ENCODE measurements at regions not wholly inside any gene's neighbourhood (a gene's known extent, or its start where the extent isn't known, plus 50 kb on each side); places are given as distances from the start of the nearest gene placed in this dataset.

- H3K4me1 ChIP-seq, result no peaks in the 10 kb centered on the region
- intact Hi-C loops (cut with DNase I), result no loop called here
- H3K4me3 ChIP-seq, result no peak overlapping the region
These were observed 258.7 kb upstream of the IRX4 start for GRCh38 chr5:2141254-2142000.

GRCh38 chr5:2140501-2141175 lies 257.9 kb upstream of the IRX4 start:
- H3K4me1 ChIP-seq, result no peaks in the 10 kb centered on the region
- H3K27me3 ChIP-seq, result no peaks in the 10 kb centered on the region
- intact Hi-C loops (cut with DNase I), result no loop called here
- TF ChIP-seq CTCF (IDR thresholded peaks at IDR 0.05), result no peak
- H3K27ac ChIP-seq, result no peak overlapping the region
- H3K9me3 ChIP-seq, result no peaks in the 10 kb centered on the region
- no peak overlapping the region for H3K9ac ChIP-seq (ENCODE audit: low read depth in 2 of 2, low read length in 2 of 2)
- DNase-seq, result no peak
- no peak overlapping the region for H3K4me3 ChIP-seq
- no peaks in the 10 kb centered on the region for H3K36me3 ChIP-seq

More at GRCh38 chr5:2141254-2142000, 258.7 kb upstream of the IRX4 start:
- Histone ChIP-seq H3K9me3 (no peaks in the 10 kb centered on the region), H3K27me3 (no peaks in the 10 kb centered on the region), H3K36me3 (no peaks in the 10 kb centered on the region), H3K9ac (ENCODE audit: low read depth in 2 of 2, low read length in 2 of 2) (no peak overlapping the region), H3K27ac (no peak overlapping the region)
- no peak for TF ChIP-seq CTCF (IDR thresholded peaks at IDR 0.05)
- no peak for DNase-seq

- no peak overlapping the region for H3K4me3 ChIP-seq
- no peak overlapping the region for H3K27ac ChIP-seq
- DNase-seq, result no peak
- H3K4me1 ChIP-seq, result no peaks in the 10 kb centered on the region
- intact Hi-C loops (cut with DNase I), result no loop called here
- no peak for TF ChIP-seq CTCF (IDR thresholded peaks at IDR 0.05)
- H3K27me3 ChIP-seq, result no peaks in the 10 kb centered on the region
- no peak overlapping the region for H3K9ac ChIP-seq (ENCODE audit: low read depth in 2 of 2, low read length in 2 of 2)
- no peaks in the 10 kb centered on the region for H3K36me3 ChIP-seq
- no peaks in the 10 kb centered on the region for H3K9me3 ChIP-seq
These were observed 256.8 kb upstream of the IRX4 start for GRCh38 chr5:2139478-2139877.

DNA sequence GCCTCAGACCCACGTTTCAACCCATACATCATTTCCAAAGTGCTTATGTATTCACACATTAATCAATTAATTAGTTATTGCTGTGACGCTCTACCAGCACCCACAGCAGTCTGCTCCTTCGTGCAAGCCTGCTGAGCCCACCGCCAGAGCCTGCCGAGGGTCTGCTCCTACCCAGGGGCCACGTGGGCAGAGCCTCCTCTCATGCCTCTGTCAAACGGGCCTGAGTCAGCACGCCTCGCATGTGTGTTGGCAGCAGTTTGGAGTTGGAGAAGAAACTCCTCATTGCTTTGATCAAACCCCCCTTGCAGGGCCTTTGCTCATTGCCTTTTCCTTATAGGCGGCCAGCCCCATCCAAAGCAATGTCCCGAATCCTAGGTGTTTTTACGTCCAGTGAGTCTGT lies 256.2 kb upstream of the IRX4 start:
- Histone ChIP-seq H3K36me3 (no peaks in the 10 kb centered on the region), H3K27ac (no peak overlapping the region), H3K4me3 (no peak overlapping the region), H3K9ac (ENCODE audit: low read depth in 2 of 2, low read length in 2 of 2) (no peak overlapping the region), H3K27me3 (no peaks in the 10 kb centered on the region), H3K4me1 (no peaks in the 10 kb centered on the region), H3K9me3 (no peaks in the 10 kb centered on the region)
- intact Hi-C loops (cut with DNase I), result no loop called here
- no peak for DNase-seq
- TF ChIP-seq CTCF (IDR thresholded peaks at IDR 0.05), result no peak

DNA sequence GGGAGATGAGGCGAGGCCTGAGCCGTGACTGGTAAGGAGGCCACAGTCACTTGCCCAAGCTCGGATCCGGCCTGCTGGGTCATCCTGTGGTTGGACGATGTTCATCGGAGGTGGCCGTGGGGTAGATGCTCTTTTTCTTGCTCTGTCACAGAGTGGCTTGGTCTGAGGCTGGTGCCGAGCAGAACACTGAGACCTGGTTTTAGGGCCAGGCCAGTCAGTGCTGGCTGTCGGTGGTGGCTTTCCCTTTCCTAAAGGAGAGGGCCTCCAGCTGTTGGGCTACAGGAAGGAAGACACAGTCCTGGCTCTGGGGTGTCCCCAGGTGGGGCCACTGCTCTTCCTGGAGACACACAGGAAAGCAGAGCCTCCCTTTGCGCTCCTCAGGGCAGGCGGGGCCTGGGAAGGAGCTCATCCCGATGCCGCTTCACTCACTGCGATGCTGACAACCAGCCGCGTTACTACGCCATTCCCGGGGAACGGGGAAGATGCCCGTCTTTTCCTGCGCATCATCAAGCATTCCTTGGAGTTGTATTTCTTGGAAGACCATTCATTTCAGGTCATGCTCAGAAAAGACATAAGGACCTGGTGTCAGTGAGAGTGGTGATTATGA lies 254.8 kb upstream of the IRX4 start:
- no peak for DNase-seq
- H3K36me3 ChIP-seq, result no peaks in the 10 kb centered on the region
- no peaks in the 10 kb centered on the region for H3K9me3 ChIP-seq
- H3K4me3 ChIP-seq, result no peak overlapping the region
- H3K9ac ChIP-seq (ENCODE audit: low read depth in 2 of 2, low read length in 2 of 2), result no peak overlapping the region
- no peaks in the 10 kb centered on the region for H3K4me1 ChIP-seq
- H3K27me3 ChIP-seq, result no peaks in the 10 kb centered on the region
- TF ChIP-seq CTCF (IDR thresholded peaks at IDR 0.05), result no peak
- intact Hi-C loops (cut with DNase I), result no loop called here
- H3K27ac ChIP-seq, result no peak overlapping the region

Data from colonic mucosa (tissue), 4 donors.